Endothelial cell of umbilical vein (primary cell): ENCODE measurements at regions not wholly inside any gene's neighbourhood (a gene's known extent, or its start where the extent isn't known, plus 50 kb on each side); places are given as distances from the start of the nearest gene placed in this dataset.

Experiments
- BruUV-seq: library from RNA; stranded (reverse); fragments of 400-500 nt; replicated peaks from 2 replicates; lab custom pipeline; 2021; lab: Mats Ljungman, UMichigan
- CTCF ChIA-PET: fragments of 300-600, 350-600 bp; sonication (Branson Sonifier 250); formaldehyde crosslinking; loops from one replicate; lab custom pipeline; 2021; ENCODE audit warnings: antibody characterized with exemption, inconsistent platforms; lab: Charles Lee
- POLR2A ChIA-PET: fragments of 300-600, 350-600 bp; sonication (Branson Sonifier 250); formaldehyde crosslinking; loops from one replicate; lab custom pipeline; 2021; ENCODE audit warnings: antibody characterized with exemption, inconsistent platforms; lab: Charles Lee
- DNase-seq: peaks from one replicate; pipeline ENCODE4 v3.0.0-alpha.2; 2011; ENCODE audit warnings: low read depth, low spot score
- FAIRE-seq: peaks from 2 replicates; lab custom pipeline; 2011; peaks lifted over from hg19 to GRCh38; lab: Jason Lieb, UNC
- H2AFZ ChIP-seq: 2 replicates; pipeline ENCODE4 v1.6.0; 2012; ENCODE audit warnings: low read depth, low read length, control low read depth, inconsistent platforms
- H3K27ac ChIP-seq: 2 replicates; pipeline ENCODE4 v1.5.1; 2011; ENCODE audit warnings: low read depth, mild to moderate bottlenecking, control low read depth, low read length, moderate library complexity; ENCODE audit not compliant: insufficient read depth
- H3K27me3 ChIP-seq, 2 experiments: 2 replicates each; pipeline versions ENCODE4 v1.6.0 to v1.6.1; 2011; ENCODE audit warnings: low read length in 2 of 2, mixed read lengths in 1 of 2; ENCODE audit not compliant: control insufficient read depth in 2 of 2, insufficient read depth in 2 of 2
- H3K36me3 ChIP-seq, 2 experiments: 2 replicates in 1 of 2; 3 replicates in 1 of 2; pipeline ENCODE4 v1.5.1; 2011; ENCODE audit warnings: low read length in 2 of 2, mild to moderate bottlenecking in 1 of 2, moderate library complexity in 1 of 2; ENCODE audit not compliant: control insufficient read depth in 2 of 2, insufficient read depth in 2 of 2; ENCODE audit errors: extremely low read depth in 1 of 2
- H3K4me1 ChIP-seq: 3 replicates; pipeline ENCODE4 v1.5.1; 2011; ENCODE audit warnings: mild to moderate bottlenecking, low read length; ENCODE audit not compliant: control insufficient read depth, insufficient read depth; ENCODE audit errors: extremely low read depth
- H3K4me2 ChIP-seq: 2 replicates; pipeline ENCODE4 v1.6.1; 2011; ENCODE audit warnings: low read length, control low read depth, mixed read lengths; ENCODE audit not compliant: insufficient read depth
- H3K4me3 ChIP-seq, 3 experiments: fragments of 200-600 bp in 1 of 3; sonication (generic), shearing (Covaris generic) in 1 of 3; replicated peaks in 1 of 3; 2 replicates each; pipeline ENCODE4 v1.5.1; 2011 to 2016; ENCODE audit warnings: control low read depth in 3 of 3, low read length in 3 of 3, mild to moderate bottlenecking in 2 of 3, inconsistent platforms in 1 of 3, low read depth in 1 of 3, moderate library complexity in 1 of 3; ENCODE audit not compliant: insufficient read depth in 1 of 3
- H3K79me2 ChIP-seq: 2 replicates; pipeline ENCODE4 v1.6.0; 2012; ENCODE audit warnings: low read length, inconsistent platforms; ENCODE audit not compliant: control insufficient read depth, insufficient read depth
- H3K9ac ChIP-seq: replicated peaks from 2 replicates; pipeline ENCODE3; 2011; ENCODE audit warnings: low read length, control low read depth; ENCODE audit not compliant: insufficient read depth; ENCODE audit errors: extremely low read depth
- H3K9me1 ChIP-seq: replicated peaks from 3 replicates; pipeline ENCODE4 v1.6.0; 2011; ENCODE audit warnings: mild to moderate bottlenecking, low read length; ENCODE audit not compliant: control insufficient read depth, insufficient read depth; ENCODE audit errors: extremely low read depth
- H3K9me3 ChIP-seq: replicated peaks from 2 replicates; pipeline ENCODE4 v1.5.1; 2012; ENCODE audit warnings: low read length, inconsistent platforms; ENCODE audit not compliant: control insufficient read depth, insufficient read depth
- H4K20me1 ChIP-seq: replicated peaks from 2 replicates; pipeline ENCODE3; 2011; ENCODE audit warnings: mild to moderate bottlenecking, low read length; ENCODE audit not compliant: control insufficient read depth, insufficient read depth; ENCODE audit errors: extremely low read depth
- CTCF ChIP-seq, 2 donors: IDR thresholded peaks; 1 replicate in 1 of 2; 2 replicates in 1 of 2; pipeline ENCODE4 v1.5.1; 2011; ENCODE audit warnings: low read length in 2 of 2, mild to moderate bottlenecking in 2 of 2, moderate library complexity in 2 of 2, control low read depth in 1 of 2, inconsistent platforms in 1 of 2, low read depth in 1 of 2; ENCODE audit not compliant: insufficient read depth in 1 of 2; ENCODE audit errors: extremely low read depth in 1 of 2
- EZH2 ChIP-seq: IDR thresholded peaks from 2 replicates; pipeline ENCODE4 v1.6.1; 2012; ENCODE audit warnings: borderline replicate concordance, low read depth, mild to moderate bottlenecking, moderate library complexity, low read length, inconsistent platforms; ENCODE audit not compliant: severe bottlenecking
- FOS ChIP-seq: IDR thresholded peaks from 2 replicates; pipeline ENCODE4 v1.6.1; 2011; ENCODE audit warnings: mild to moderate bottlenecking, low read length, moderate library complexity, borderline replicate concordance; ENCODE audit not compliant: insufficient read depth
- GATA2 ChIP-seq: IDR thresholded peaks from 2 replicates; pipeline ENCODE4 v1.7.0; 2011; ENCODE audit warnings: low read depth, mild to moderate bottlenecking, moderate library complexity, mixed read lengths, low read length; ENCODE audit not compliant: insufficient read length, insufficient read depth
- JUN ChIP-seq: IDR thresholded peaks from 2 replicates; pipeline ENCODE4 v1.6.1; 2011; ENCODE audit warnings: borderline replicate concordance, low read depth; ENCODE audit not compliant: insufficient read length, insufficient read depth
- MYC ChIP-seq: IDR thresholded peaks from one replicate; pipeline ENCODE4 v1.6.1; 2011; ENCODE audit warnings: mild to moderate bottlenecking, low read depth, low read length
- POLR2A ChIP-seq: IDR thresholded peaks from 2 replicates; pipeline ENCODE4 v1.6.1; 2012; ENCODE audit warnings: low read depth, mild to moderate bottlenecking, control low read depth, low read length
- POLR2AphosphoS5 ChIP-seq: IDR thresholded peaks from 2 replicates; pipeline ENCODE4 v1.6.1; 2012; ENCODE audit warnings: low read depth, mild to moderate bottlenecking, control low read depth, low read length, moderate library complexity; ENCODE audit not compliant: insufficient read depth
- dilution Hi-C: fragments of 300-500 bp; cut with MboI; formaldehyde crosslinking; loops from one replicate; pipeline ENCODE4 v1.15.0; 2019; ENCODE audit warnings: low sequenced_read_pairs; ENCODE audit not compliant: extremely low pct_ligation_motif_present
- intact Hi-C: fragments of 100-400 bp; cut with micrococcal nuclease; formaldehyde crosslinking; loops from one replicate; pipeline ENCODE4 v1.10.0; 2022
- TF ChIP-seq, protein P1 (sequence below): IDR thresholded peaks from 2 replicates; pipeline ENCODE4 v1.6.1; 2011; ENCODE audit not compliant: insufficient read depth, insufficient read length

DNA sequence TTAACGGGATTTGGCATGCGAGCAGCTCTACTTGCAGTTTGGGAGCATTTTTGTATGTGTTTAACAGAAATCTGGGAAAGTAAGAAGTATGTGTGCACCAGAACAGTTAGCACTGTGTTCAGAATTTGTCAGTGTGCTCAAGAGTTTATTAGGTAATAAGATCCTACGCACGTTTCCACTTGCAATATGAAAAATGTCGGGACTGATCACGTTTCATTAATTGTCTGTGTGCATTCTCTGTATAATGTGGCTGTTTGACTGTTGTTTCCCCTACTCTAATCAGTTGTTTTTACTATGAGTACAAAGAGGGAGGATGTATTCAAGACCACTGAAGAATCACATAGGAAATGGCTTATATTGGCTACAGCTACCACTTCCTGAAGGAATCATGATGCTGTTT, 349.7 kb upstream of the POU3F2 start:
- Histone ChIP-seq H3K4me3 (no peak overlapping the region), H2AFZ (no peak overlapping the region), H3K9ac (no peak overlapping the region), H3K36me3 (no peaks in the 10 kb centered on the region), H3K9me3 (no peaks in the 10 kb centered on the region), H4K20me1 (no peaks in the 10 kb centered on the region), H3K27ac (no peak overlapping the region), H3K4me2 (no peak overlapping the region), H3K27me3 (no peaks in the 10 kb centered on the region), H3K4me1 (no peaks in the 10 kb centered on the region), H3K9me1 (no peaks in the 10 kb centered on the region), H3K79me2 (no peaks in the 10 kb centered on the region)
- no TSS peak for BruUV-seq
- ChIA-PET POLR2A (no interaction called here), CTCF (no interaction called here)
- no peak for DNase-seq
- intact Hi-C loops (no loop called here), dilution Hi-C loops (no loop called here)
- TF ChIP-seq, protein P1, sequence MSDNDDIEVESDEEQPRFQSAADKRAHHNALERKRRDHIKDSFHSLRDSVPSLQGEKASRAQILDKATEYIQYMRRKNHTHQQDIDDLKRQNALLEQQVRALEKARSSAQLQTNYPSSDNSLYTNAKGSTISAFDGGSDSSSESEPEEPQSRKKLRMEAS = no peak
- TF ChIP-seq EZH2 = no peak
- TF ChIP-seq POLR2AphosphoS5 = no peak
- TF ChIP-seq MYC = no peak
- TF ChIP-seq JUN = no peak
- TF ChIP-seq CTCF (IDR thresholded peaks at IDR 0.05; ENCODE audit: extremely low read depth in 1 of 2, insufficient read depth in 1 of 2, low read depth in 1 of 2, low read length in 2 of 2) = no peak
- FAIRE-seq = no peak

DNA sequence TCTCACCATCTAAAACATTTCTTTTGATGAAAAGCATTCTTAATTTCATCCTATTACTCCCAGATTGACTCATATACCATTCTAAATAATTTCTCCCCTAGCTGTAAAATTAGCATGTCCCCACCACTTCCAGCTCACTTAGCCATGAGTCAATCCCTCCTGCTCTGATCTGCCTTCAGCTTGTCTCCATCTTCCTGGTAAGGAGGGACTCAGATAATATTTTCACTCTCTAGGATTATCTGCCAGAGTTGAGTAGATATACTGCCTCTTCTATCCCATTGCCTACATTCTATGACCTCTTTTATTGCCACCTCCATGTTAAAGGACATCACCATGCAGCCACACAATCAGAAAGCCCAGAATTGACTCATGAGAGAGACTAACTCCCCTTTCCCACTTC, 348.8 kb upstream of the POU3F2 start:
- POLR2A ChIA-PET = no interaction called here
- Histone ChIP-seq H3K4me2 (no peak overlapping the region), H3K9ac (no peak overlapping the region), H4K20me1 (no peaks in the 10 kb centered on the region), H3K9me1 (no peaks in the 10 kb centered on the region), H3K27ac (no peak overlapping the region), H3K9me3 (no peaks in the 10 kb centered on the region), H2AFZ (no peak overlapping the region), H3K4me3 (no peak overlapping the region), H3K4me1 (no peaks in the 10 kb centered on the region), H3K27me3 (no peaks in the 10 kb centered on the region), H3K79me2 (no peaks in the 10 kb centered on the region), H3K36me3 (no peaks in the 10 kb centered on the region)
- dilution Hi-C loops = no loop called here
- intact Hi-C loops = no loop called here
- no peak for DNase-seq
- CTCF ChIA-PET = no interaction called here
- BruUV-seq = no TSS peak
- no peak for FAIRE-seq
- no peak for TF ChIP-seq JUN
- no peak for TF ChIP-seq POLR2AphosphoS5
- TF ChIP-seq CTCF (IDR thresholded peaks at IDR 0.05; ENCODE audit: extremely low read depth in 1 of 2, insufficient read depth in 1 of 2, low read depth in 1 of 2, low read length in 2 of 2) = no peak
- no peak for TF ChIP-seq EZH2
- TF ChIP-seq GATA2 = no peak
- TF ChIP-seq POLR2A = no peak
- TF ChIP-seq FOS = no peak
- TF ChIP-seq, protein P1 = no peak
- no peak for TF ChIP-seq MYC
